Colonic mucosa (tissue), 4 donors: ENCODE measurements at regions not wholly inside any gene's neighbourhood (a gene's known extent, or its start where the extent isn't known, plus 50 kb on each side); places are given as distances from the start of the nearest gene placed in this dataset.

ENCODE experiments used
- DNase-seq: peaks from one replicate; pipeline ENCODE4 v3.0.0-alpha.2; 2020
- H3K27ac ChIP-seq: fragments of 200-600 bp; one replicate; pipeline ENCODE4 v1.8.0; 2021
- H3K27me3 ChIP-seq: fragments of 200-600 bp; one replicate; pipeline ENCODE4 v1.8.0; 2021
- H3K36me3 ChIP-seq: fragments of 200-600 bp; one replicate; pipeline ENCODE4 v1.8.0; 2021
- H3K4me1 ChIP-seq: fragments of 200-600 bp; one replicate; pipeline ENCODE4 v1.8.0; 2021; ENCODE audit warnings: mild to moderate bottlenecking
- H3K4me3 ChIP-seq: fragments of 200-600 bp; one replicate; pipeline ENCODE4 v1.8.0; 2021
- H3K9ac ChIP-seq, 2 donors: one replicate each; pipeline ENCODE4 v1.7.0; 2013; ENCODE audit warnings: control low read depth in 2 of 2, low read depth in 2 of 2, low read length in 2 of 2
- H3K9me3 ChIP-seq: fragments of 200-600 bp; one replicate; pipeline ENCODE4 v1.8.0; 2021
- intact Hi-C: fragments of 100-400 bp; cut with DNase I; formaldehyde crosslinking; loops from one replicate; pipeline ENCODE4 v1.14.1; 2022
- TF ChIP-seq, protein P1 (sequence below): fragments of 200-600 bp; IDR thresholded peaks from one replicate; pipeline ENCODE4 v1.8.0; 2022; ENCODE audit warnings: antibody characterized with exemption, mild to moderate bottlenecking
- donor health status: healthy.
- donor health status: DM: no; HTN: no; CAD: no.
- donor health status: DM: no; HTN: no; CAD: no.

DNA sequence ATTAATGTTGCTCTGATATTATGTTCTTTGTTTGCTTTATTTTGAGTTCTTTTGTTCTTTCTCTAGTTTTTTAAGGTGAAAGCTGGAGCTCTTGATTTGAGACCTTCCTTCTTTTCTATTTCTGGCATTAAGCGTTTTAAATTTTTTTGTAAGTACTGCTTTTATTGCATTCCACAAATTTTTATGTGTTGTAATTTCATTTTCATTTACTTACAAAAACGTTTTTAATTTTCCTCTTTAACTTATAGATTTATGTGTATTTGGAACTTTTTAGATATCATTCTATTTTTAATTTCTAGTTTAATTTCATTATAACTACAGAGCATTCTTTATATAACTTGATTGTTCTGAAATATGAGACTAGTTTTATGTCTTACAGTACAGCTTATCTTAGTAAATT is 395.6 kb downstream of the ETV1 start:
- Histone ChIP-seq H3K27me3 (no peaks in the 10 kb centered on the region), H3K36me3 (no peaks in the 10 kb centered on the region), H3K27ac (no peak overlapping the region), H3K4me1 (no peaks in the 10 kb centered on the region), H3K9me3 (no peaks in the 10 kb centered on the region), H3K4me3 (no peak overlapping the region), H3K9ac (no peak overlapping the region)
- TF ChIP-seq, protein P1, sequence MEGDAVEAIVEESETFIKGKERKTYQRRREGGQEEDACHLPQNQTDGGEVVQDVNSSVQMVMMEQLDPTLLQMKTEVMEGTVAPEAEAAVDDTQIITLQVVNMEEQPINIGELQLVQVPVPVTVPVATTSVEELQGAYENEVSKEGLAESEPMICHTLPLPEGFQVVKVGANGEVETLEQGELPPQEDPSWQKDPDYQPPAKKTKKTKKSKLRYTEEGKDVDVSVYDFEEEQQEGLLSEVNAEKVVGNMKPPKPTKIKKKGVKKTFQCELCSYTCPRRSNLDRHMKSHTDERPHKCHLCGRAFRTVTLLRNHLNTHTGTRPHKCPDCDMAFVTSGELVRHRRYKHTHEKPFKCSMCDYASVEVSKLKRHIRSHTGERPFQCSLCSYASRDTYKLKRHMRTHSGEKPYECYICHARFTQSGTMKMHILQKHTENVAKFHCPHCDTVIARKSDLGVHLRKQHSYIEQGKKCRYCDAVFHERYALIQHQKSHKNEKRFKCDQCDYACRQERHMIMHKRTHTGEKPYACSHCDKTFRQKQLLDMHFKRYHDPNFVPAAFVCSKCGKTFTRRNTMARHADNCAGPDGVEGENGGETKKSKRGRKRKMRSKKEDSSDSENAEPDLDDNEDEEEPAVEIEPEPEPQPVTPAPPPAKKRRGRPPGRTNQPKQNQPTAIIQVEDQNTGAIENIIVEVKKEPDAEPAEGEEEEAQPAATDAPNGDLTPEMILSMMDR, result no peak
- no peak for DNase-seq
- intact Hi-C loops, result no loop called here

DNA sequence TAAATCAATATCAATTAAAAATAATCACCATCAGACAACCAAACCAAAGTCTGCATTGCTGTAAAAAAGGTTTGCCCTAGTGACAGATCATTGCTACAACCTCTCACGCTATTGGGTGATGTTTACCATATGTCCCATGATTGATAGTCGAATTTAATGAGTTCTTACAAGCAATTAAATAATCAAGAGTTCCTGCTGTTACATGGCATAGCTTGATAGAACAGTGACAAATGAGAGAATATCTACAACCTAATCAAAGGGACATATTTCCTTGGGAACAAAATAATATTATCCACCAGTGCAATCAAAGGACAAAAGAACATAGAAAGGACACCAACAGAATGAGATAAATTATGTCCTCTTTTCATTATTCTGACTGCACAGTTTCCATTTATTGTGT is 387.4 kb downstream of the ETV1 start:
- no peak overlapping the region for H3K4me3 ChIP-seq
- TF ChIP-seq, protein P1, result no peak
- intact Hi-C loops, result no loop called here
- DNase-seq, result no peak
- H3K9me3 ChIP-seq, result no peaks in the 10 kb centered on the region
- no peaks in the 10 kb centered on the region for H3K36me3 ChIP-seq
- H3K4me1 ChIP-seq, result no peaks in the 10 kb centered on the region
- H3K9ac ChIP-seq, result no peak overlapping the region
- no peak overlapping the region for H3K27ac ChIP-seq
- H3K27me3 ChIP-seq, result no peaks in the 10 kb centered on the region

DNA sequence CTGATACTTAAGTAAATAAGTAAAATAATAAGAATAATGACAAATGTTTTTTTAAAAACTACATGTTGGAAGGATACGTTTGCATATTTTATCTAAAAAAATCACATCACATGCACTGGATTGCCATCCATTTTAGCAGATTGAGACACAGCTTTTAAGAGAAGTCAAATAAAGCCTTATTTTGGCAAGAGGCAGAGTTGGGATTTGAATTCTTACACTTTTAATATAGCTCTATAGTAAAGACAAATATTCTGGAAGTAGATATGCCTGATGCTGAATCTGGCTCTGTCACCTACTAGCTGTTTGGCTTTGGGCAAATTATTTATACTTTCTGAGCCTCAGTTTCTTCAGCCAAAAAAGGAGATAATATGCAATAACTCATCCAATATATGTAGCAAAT is 386.4 kb downstream of the ETV1 start:
- H3K36me3 ChIP-seq, result no peaks in the 10 kb centered on the region
- TF ChIP-seq, protein P1, result no peak
- H3K27me3 ChIP-seq, result no peaks in the 10 kb centered on the region
- no peak overlapping the region for H3K27ac ChIP-seq
- H3K9ac ChIP-seq, result no peak overlapping the region
- intact Hi-C loops, result no loop called here
- H3K4me3 ChIP-seq, result no peak overlapping the region
- H3K9me3 ChIP-seq, result no peaks in the 10 kb centered on the region
- no peak for DNase-seq
- H3K4me1 ChIP-seq, result no peaks in the 10 kb centered on the region

DNA sequence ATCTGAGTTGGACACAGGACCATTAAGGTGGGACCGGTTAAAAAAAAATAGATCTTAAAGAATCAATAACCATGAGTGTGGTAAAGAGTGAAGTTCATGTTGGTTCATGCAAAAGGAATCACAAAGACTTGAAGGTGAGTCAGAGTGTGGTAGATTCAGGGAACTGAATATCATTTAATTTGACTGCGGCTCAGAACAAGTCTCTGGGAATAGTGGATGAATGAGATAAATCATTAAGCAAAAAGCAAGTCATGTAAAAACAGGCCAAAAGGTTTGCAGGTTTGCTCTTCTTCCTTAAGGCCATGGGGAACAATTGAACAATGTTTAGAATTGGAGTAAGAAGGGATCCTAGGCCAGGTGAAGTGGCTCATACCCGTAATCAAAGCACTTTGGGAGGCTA is 385.8 kb downstream of the ETV1 start:
- no peaks in the 10 kb centered on the region for H3K9me3 ChIP-seq
- no peak overlapping the region for H3K9ac ChIP-seq

DNA sequence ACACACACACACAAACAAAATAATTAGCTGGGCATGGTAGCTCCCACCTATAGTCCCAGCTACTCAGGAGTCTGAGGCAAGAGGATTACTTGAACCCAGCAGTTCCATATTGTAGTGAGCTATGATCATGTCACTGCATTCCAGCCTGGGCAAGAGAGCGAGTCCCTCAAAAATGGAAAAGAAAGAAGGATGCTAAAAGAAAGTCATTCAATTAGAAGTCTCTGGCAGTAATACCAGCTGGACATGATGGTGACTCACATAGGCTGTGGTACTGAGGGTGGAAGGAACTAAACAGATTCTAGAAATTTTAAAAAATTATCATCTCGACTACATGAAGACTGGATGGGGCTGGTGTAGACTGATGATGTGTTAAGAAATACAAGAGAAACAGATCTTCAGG is 385.3 kb downstream of the ETV1 start:
- DNase-seq, result no peak
- Histone ChIP-seq H3K27me3 (no peaks in the 10 kb centered on the region), H3K4me3 (no peak overlapping the region), H3K27ac (no peak overlapping the region), H3K9ac (no peak overlapping the region), H3K9me3 (no peaks in the 10 kb centered on the region), H3K36me3 (no peaks in the 10 kb centered on the region), H3K4me1 (no peaks in the 10 kb centered on the region)
- TF ChIP-seq, protein P1, result no peak
- intact Hi-C loops, result no loop called here

More for the DNA sequence above, 385.8 kb downstream of the ETV1 start:
- Histone ChIP-seq H3K27me3 (no peaks in the 10 kb centered on the region), H3K36me3 (no peaks in the 10 kb centered on the region), H3K4me1 (no peaks in the 10 kb centered on the region), H3K27ac (no peak overlapping the region), H3K4me3 (no peak overlapping the region)
- intact Hi-C loops, result no loop called here
- no peak for DNase-seq
- TF ChIP-seq, protein P1, result no peak

DNA sequence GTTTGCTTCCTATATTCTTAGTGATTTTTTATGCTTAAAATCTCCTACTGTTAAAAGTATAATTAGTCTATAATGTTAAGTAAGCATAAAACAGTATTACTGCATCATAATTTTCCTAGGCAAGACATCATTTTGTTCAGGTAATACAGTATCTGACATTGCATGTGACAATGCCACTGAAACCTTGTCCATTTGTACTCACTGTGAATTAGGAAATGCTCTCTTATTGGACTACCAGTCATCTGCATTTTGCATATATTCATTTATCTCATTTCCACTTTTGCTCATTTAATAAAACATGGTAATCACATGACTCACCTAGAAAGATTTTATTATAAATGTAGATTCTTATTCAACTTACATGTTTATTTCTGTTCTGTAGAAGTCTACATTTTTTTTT is 379.1 kb downstream of the ETV1 start:
- TF ChIP-seq, protein P1, result no peak
- no peak overlapping the region for H3K9ac ChIP-seq
- H3K4me1 ChIP-seq, result no peaks in the 10 kb centered on the region
- DNase-seq, result no peak
- intact Hi-C loops, result no loop called here
- no peak overlapping the region for H3K27ac ChIP-seq
- H3K27me3 ChIP-seq, result no peaks in the 10 kb centered on the region
- H3K9me3 ChIP-seq, result no peaks in the 10 kb centered on the region
- H3K36me3 ChIP-seq, result no peaks in the 10 kb centered on the region
- no peak overlapping the region for H3K4me3 ChIP-seq
